ENCODE measurements at regions not wholly inside any gene's neighbourhood (a gene's known extent, or its start where the extent isn't known, plus 50 kb on each side); places are given as distances from the start of the nearest gene placed in this dataset.
"Not testable (repeated sequence)": the region's sequence is repeated elsewhere in the genome, so short reads cannot be mapped to it uniquely, and the experiment has no call there.

DNA sequence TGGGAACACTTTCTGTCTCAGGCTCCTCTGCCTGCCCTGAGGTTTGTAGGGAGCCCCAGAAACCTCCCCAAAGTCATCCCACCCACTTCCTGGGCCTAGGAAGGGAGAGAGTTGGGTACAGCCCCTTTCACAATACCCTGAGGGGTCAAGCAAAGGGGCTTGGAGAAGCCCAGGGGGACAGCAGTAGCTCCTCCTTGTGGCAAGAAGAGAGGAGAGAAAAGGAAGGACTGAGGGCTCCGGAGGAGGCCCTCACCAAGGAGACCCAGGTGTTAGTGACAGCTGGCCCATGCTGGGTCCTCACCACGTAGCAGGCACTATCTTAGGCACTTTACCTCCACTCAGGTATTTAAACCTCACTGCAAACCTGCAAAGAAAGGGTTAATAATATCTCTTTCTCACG lies 112.8 kb downstream of the IRX5 start:
- no peak for DNase-seq

DNA sequence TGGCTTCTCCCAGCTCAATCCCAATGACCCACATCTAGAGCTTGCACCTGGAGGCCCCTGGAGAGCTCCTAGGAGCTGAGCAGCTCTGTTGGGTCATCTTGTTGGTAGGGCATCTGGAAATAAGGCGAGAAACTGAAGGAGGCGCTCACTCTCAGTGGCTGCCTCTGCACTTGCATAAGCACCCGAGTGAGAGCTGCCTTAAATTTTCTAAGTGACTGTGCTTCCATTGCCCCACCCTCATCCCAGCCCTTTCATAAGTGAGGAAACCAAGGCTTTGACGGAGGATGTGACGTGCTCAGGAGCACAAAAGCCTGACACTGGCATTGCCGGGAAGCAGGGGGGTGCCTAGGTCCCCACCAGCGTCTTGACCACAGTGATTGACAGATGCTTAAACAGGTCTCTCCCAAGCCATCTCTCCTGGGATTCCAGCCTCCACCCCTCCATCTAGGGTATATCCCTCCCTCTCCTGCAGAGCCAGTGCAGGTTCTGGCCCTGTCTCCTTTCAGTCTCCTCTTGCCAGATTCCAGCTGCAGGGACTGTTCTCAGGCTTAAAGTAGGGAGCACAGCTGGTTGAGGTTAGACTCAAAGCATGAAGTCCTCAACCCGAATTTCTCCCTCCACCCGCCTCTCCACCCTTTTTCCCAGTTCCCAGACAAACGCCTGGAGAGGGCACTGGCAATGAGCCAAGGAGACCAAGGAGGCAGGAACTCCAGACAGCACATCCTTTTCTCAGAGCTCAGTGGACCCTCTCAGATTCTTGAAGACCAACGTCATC lies 113.7 kb downstream of the IRX5 start:
- no peak for DNase-seq

DNA sequence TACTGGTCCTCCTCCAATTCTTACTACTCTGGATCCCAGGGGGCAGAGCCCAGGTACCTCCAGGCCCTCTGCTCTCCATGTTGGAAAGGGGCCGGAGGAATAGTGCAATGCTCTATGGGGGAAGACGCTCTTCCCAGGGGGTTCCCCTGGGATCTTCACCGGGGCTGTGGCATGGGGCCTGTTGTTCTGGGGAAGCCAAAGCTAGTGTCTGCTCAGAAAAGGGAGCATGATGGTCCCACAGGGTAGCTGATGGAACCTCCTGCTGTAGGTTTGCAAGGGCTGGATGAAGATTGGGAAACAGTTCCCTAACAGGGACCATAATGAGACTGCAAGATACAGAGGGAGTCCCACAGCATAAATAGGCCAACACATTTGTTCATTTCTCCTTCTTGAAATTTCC lies 114.7 kb downstream of the IRX5 start:
- no peak for DNase-seq

DNA sequence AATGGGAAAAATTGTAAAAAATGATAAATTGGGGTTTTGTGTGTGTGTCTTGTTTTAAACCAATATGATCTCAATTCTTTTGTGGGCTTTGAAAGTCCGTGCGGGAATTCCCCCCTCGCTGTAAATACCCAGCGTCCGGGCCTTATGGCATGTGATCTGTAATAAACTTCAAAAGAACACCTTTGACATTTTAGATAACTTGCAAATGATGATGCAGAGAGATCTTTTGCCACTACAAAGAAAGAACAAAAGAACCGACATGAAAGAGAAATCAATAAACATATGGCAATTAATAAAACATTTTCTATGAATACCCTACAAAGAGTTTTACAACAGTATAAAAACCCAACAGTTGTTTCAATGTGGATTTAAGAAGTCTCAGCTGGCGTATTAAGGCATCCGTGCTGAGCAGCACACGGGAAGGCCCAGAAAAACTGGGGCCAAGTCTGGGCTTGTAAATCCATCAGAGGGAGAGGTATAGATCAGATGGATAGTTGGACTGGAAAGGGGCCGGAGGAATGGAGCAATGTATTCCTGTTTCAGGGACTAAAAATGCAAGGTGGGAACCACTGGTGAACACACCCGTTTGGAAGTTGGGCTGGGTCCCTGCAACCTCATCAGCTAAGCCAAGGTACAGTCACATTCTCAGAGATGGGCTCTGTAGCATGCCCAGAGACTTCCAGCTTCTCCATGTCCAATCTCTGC lies 115.2 kb downstream of the IRX5 start:
- no peak for DNase-seq

DNA sequence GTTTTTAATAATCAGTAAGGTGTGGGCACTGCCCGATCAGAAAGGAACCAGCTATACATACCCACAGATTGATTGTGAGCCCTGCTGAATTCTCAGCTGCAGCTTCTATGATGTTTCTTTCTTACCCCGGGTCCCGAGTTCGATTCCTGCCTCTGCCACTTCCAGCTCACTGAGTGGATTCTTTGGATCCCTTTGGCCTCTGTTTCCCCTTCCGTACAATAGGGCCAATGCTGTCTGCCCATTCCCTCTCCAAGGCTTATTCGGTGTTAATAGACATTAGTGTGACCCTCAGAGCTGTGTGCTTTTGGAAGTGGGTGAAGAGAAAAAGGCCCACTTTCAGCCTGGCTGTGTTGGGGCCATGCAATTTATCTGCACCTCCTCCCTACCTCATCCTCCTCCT lies 115.8 kb downstream of the IRX5 start:
- DNase-seq, result no peak

DNA sequence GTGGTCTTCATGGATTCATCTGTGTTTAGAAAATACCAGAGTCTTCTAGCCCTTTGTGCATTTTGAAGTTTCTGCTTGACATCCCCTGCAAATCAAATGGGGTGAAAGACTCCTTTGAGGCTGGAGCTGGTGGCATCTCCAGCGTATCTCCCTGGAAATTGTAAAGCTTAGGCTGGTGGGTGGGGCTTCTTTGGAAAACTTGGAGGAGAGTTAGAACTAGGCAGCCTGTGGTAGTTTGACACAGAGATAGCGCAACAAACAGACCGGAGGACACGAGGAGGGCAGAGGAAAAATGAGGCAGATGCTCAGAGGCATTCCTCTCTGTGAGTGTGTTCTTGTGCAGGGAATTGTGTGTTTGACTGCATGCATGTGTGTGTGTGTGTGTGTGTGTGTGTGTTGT lies 116.3 kb downstream of the IRX5 start:
- no peak for DNase-seq

DNA sequence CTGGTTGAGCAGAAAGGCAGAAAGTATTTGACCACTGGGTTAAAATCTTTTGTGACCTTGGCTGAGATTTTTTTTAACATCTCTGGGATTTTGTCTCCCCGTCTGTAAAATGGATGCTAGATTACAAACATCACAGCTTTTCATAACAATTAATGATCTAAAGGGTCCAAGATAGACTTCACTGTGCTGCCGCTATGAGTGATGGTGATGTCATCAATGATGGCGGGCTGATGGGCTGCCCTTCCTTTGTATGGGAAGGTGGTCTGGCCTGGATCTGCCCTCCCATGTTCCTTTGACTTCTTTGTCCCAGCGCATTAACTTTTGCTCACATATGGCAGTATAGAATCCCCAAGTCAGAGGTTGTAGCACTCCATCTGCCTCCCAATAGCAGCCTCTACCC lies 116.7 kb downstream of the IRX5 start:
- no peak for DNase-seq

DNA sequence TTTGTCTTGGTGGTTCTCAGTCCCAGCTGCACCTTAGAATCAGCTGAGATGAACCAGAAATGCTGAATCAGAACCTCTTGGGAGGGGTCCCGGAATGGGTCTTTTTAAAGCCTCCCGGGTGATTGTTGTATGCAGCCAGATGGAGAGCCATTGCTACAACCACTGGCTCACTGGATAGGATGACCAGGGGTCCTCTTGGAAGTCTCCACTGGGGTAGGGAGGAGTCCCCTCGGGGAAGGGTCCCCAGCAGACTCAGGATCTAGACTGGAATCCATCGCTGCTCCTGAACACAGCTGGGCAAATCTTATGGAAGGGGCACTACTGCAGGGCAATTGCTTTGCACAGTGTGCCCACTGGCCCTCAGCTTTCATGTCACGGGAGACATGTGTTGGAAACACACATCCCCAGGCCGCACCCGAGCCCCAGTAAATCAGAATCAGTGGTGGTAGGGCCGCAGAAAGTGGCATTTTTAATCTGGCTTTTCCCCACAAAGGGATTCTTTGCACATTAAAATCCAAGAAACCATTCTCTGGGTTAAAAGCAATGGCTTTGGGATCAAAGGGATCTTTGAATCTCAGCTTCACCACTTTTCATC lies 117.3 kb downstream of the IRX5 start:
- DNase-seq, result no peak

DNA sequence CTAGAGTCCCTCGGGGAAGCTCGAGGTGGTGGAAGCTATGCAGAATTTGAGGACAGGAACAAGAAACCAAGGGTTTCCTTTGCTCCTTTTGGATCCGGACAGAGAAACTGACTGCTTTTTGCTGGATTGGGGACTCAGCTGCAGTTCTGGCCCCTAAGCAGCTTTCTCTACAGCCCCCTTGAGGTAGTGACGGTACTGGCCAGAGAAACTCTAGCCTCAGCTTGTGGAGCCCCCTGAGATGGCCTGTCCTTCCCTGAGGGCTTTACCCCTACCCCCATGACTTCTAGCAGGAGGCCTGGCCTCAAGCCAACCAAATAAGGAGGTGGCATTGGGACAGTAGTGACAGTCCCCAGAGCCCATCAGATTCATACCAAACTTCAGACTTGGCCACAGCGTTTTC lies 118.1 kb downstream of the IRX5 start:
- no peak for DNase-seq

DNA sequence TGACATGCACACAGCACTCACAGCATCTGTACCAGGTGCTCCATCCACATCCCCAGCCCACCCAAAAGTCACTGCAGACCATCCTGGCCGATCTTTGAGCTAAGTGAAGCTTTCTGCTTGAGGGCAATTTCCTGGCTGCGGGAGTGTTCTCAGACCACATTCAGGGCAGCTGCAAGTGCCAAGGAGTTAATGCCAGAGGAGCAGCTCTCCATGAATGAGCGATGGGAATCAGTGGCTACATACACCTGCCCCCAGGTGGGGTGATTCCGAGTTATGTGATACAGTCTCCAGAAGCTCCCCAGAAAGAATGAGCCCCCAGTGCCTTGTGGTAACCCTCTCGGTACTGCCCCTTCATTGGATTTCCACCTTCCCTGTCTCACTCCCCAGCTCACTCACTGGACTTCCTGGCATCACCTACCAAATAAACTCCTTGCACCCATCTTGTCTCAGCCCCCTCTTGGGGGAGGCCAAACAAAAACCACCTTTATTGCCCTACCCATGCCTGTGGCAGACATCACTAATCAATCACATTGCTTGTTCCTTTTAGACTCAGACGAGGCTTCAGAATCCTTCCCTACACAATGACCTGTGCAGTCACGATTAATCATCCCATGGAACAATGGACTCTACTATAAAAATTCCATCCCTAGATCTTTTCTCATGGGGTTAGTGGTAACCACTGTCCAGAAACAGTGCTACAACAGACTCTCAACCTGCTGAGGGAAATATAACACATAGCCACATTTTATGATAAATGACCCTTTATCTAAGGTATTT lies 121.1 kb downstream of the IRX5 start:
- no peak for DNase-seq

DNA sequence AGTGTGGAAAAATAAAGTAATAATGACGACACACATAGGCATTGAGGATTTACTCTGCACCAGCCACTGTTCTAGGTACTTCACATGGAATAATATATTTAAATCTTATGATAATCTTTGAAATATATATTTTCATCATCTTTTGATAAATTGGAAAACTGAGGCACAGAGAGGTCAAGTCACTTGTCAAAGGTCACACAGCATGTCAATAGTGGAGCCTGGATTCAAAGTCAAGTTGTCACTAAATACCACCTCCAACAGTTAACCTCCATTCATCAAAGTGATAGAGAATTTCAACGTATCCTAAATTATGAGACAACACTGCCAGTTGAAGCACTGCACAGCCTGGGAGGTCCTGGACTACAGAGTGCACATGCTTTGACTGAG lies 121.7 kb downstream of the IRX5 start:
- no peak for DNase-seq

DNA sequence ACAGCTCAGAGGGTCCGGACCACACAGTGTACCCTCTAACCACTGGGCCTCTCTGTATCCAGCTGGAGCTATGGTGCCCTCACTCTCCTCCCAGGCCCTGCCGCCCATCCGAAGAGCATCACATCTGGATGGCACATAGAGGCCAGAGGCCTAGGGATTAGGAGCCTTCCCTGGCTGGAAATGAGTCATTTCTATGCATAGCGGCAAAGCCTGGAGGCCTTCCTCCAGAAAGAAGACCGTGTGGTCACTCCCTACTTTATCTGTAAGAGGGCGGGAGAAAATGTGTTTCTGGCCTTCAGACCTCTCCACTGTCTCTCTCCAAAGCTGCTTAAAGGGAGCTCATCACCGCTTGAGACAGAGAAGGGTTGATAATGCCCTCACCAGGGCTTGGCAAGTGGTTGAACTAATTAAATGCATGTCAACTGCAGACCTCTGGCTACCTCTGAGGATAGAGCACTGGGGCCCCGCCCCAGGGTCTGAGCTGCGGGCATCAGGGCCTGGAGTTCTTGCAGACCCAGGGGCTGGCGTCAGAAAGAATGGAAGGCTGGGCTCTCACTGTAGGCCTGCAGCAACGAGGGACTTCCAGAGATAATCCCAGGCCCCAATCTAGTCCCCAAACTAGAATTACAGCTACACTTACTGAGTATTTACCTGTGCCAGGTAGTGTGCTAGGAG lies 122.2 kb downstream of the IRX5 start:
- no peak for DNase-seq

DNA sequence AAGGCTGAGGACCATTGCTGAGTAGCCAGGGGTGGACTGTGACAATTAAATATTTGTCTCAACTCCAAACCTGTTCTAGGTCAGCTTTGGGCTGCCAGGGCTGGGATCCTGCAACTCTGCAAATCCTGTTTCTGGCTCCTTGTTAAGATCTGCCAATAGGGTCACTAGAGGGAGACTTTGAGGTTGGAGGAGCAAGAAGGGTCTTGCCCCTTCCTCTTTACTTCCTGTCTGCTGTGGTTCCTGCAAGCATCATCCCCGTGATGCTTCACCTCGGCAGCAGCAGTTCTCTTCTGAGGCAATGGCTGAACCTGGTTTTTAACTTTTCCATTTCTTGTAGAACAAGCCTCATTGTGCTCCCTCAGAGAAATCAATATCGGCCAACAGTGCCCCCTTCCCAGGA lies 124.6 kb downstream of the IRX5 start:
- no peak for DNase-seq

DNA sequence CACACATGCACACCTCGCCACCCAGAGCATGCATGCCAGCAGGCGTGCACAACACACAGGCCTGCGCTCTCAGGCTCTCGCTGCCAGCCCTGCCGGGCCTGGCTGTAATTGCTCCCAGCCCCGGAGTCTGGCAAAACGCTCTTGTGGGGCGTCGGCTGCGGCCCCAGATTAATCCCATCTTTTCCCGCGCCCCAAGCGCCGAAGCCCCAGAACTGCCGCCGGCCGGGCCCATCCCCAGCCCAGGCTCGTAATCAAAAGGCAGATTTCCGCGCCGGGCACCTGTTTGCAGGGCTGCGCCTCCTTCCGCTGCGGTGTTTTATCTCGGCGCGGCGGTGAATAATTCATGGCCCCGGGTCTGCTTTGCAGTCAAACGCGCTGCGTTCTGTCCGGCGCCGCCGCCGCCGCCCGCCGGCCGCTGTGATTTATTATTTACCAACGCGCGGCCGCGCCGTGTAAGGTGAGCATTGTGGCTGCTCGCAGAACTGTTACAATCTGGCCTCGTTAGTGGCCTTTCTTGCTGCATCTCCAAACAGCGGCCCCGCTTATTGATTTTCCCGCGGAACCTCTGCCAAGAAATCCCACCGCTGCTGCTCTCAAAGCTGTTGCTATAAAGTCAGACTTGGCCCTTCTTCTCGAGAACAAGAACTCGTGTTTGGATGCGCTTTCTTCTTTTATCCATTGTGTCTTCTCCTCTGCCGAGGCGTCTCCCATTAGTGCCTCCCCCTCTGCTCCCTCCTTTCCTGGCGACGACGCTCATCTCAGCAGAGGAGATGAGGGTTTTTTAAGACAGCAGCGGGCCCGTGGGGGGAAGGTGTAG lies 126.1 kb downstream of the IRX5 start:
- no peak for DNase-seq

DNA sequence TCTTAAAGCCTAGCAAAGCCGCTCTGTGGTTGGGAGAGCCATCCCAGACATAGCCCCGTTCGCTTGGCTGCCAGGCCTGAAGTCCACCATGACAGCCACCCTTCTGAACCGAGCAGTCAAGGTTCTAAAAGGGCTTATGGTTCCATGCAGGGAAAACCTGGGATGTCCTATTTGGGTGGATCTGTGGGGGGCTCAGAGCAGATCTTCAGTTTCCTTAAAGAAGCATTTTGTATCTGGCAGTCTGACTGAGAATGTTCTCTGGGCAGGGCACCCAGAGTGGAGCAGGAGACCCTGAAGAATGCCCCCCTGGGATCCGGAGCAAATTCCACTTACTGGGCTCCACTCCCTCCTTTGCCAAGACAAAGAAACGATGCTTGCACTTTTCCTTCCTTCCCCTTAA lies 127.2 kb downstream of the IRX5 start:
- no peak for DNase-seq

DNA sequence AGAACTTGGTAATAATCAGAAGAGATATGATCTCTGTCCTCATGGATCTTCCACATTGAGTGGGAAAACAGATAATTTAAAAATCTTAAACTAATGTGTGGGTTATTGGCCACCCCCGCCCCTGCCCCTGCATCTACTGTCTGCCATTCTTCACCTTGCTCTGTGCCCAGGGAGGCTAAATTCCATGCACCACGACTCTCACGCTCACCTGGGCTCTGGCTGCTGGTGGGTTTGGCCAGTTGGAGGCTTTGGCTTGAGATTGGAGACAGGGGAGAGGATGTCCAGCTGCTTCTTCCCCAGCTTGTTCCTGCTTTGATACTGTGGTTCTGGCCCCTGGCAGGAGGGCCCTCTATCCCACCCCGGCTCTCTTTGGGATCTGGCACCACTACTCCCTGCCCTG lies 127.9 kb downstream of the IRX5 start:
- DNase-seq, result no peak

DNA sequence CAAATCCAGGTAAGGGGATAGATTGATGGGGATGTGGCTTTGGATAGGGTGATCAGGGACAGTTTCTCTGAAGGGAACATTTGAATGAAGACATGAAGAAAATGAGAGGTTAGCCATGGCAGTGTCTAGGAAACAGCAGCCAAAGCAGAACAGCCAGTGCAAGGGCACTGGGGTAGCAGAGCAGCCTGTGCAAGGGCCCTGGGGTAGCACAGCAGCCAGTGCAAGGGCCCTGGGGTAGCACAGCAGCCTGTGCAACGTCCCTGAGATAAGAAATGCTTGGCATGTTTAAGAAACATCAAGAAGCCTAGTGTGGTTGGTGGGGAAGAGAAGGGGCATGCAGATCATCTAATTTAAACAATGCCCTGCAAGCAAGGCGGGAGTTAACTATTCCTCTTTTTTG lies 128.5 kb downstream of the IRX5 start:
- DNase-seq, result no peak

DNA sequence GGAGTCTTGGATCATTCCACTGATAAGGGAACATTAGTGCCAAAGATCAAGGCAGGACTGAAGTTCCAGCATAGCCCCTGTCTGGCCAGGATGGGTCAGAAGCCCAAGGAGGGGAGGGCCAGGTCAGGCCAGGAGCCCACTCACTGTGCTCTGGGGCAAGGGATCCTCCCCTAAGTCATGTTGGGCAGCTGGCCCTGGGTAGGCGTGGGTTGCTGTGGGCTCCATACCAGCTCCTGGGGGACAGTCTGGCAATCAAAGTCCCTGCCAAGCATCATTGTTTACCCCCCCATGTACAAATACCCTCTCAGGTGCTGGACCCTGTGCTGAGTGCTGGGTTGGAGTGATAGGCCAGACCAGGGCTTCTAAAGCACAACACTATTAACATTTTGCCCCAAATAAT lies 130.5 kb downstream of the IRX5 start:
- DNase-seq, result no peak

DNA sequence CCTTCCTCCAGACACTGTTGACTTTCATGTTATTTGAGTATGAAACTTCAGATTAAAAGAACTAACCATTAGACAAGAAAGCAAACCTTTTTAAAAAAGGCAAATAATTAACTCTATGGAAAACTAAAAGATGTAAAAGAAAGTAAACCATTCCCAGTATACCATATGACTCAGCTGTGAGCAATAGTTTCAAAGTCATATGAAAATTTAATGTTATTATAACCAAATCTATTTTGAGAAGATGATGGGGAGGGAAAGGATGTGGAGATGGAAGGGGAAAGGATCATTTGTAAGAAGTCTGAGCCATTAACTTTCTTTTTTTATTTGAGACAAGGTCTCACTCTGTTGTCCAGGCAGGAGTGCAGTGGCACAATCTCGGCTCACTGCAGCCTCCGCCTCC lies 131.8 kb downstream of the IRX5 start:
- no peak for DNase-seq

DNA sequence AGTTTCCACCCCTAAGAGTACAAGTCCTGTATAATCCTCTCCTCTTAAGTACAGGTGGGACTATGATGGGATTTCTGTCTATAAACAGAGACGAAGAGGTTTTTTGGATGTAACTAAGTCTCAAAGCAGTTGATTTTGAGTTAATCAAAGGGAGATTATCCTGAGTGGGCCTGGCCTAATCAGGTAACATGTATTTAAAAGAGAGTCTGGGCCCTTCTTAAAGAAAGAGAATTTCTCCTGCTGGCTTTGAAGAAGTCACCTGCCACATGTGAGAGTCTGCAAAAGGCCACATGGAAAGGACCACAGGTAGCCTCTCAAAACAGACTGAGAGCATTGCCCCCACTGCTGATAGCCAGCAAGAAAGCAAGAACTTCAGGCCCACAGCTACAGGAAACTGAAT lies 142.3 kb downstream of the IRX5 start:
- DNase-seq, result no peak

DNA sequence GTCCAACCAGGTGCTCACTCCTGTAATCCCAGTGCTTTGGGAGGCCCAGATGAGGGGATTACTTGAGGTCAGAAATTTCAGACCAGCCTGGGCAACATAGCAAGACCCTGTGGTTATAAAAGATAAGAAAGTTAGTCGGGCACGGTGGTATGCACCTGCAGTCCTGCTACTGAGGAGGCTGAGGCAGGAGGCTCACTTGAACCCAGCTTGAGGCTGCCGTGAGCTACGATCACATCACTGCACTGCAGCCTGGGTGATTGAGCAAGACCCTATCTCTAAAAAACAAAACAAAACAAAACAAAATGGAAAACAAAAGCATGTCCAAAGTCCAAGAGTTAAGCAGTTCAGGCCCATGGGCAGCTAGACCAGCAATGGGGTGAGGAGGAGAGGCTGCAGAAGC lies 143.2 kb downstream of the IRX5 start:
- DNase-seq, result no peak

DNA sequence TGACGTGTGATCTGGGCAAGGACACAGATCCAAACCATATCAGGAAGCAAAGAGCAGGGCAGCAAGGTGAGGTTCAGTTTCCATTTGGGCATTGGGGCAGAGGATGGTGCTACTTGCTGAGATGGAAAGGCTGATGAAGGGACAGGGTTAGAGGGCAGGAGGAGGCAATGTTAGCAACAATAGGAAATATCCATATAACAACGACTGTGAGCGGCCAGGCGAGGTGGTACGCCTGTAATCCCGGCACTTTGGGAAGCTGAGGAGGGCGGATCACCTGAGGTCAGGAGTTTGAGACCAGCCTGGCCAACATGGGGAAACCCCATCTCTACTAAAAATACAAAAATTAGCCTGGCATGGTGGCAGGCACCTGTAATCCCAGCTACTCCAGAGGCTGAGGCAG lies 144.5 kb downstream of the IRX5 start:
- not testable (repeated sequence) for DNase-seq
